ENCODE measurements at regions not wholly inside any gene's neighbourhood (a gene's known extent, or its start where the extent isn't known, plus 50 kb on each side); places are given as distances from the start of the nearest gene placed in this dataset.
"Not testable (repeated sequence)": the region's sequence is repeated elsewhere in the genome, so short reads cannot be mapped to it uniquely, and the experiment has no call there.

- DNase-seq (ENCODE audit: low spot score) = no peak
These were observed 336.6 kb upstream of the PIK3R1 start for GRCh38 chr5:67878933-67879332.

GRCh38 chr5:67876371-67876770 lies 339.2 kb upstream of the PIK3R1 start:
- no peak for DNase-seq (ENCODE audit: low spot score)

- no peak for DNase-seq (ENCODE audit: low spot score)
These were observed 340.0 kb upstream of the PIK3R1 start for GRCh38 chr5:67875601-67876000.

DNA sequence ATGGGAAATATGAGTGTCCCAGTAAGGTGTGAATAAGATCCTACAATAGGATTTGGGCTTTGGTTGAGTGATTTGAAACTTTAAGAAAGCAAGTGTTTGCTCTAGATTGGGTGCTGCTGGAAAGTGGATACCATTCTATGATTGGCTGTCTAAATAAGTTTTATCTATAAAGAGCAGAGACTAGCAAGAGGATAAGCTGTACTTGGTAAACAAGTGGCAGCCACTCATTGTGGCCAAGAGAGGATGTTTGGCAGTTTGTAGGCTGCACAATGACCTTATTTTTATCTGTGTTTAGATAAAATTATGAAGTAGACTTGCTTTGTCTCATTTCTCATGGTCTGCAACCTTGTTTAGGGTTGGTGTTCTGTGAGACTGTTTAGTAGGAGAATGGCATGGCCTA lies 341.6 kb upstream of the PIK3R1 start:
- DNase-seq (ENCODE audit: low spot score) = no peak

- no peak for DNase-seq (ENCODE audit: low spot score)
These were observed 344.9 kb upstream of the PIK3R1 start for GRCh38 chr5:67870662-67871061.

DNA sequence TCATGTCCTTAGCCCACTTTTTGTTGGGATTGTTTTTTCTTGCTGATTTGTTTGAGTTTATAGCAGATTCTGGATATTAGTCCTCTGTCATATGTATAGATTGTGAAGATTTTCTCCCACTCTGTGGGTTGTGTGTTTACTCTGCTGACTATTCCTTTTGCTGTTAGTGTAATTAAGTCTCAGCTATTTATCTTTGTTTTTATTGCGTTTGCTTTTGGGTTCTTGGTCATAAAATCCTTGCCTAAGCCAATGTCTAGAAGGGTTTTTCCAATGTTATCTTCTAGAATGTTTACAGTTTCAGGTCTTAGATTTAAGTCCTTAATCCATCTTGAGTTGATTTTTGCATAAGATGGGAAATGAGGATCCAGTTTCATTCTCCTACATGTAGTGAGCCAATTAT lies 351.2 kb upstream of the PIK3R1 start:
- DNase-seq (ENCODE audit: low spot score) = not testable (repeated sequence)

DNA sequence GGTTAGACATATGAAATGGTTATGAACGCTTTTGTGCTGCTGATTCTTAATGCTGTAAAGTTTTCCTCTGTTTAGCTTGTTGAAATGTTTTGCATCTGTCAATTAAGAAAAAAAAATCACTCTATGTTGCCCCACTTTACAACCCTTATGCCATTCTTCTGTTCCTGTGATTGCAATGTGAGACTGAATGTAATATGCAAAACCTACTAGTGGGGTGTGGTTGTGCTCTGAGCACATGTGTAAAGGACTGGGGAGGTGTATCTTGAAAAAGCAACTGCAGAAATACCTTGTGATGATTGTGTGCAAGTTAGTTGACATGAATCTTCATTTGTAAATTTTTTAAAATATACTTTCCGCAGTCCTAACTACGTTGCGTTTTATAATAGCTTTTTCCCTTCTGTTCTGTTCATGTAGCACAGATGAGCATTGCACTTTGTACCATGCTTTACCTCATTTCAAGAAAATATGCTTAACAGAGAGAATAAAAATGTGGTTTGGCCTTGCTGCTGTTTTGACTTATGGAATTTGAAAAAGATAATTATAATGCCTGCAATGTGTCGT lies 357.0 kb upstream of the PIK3R1 start:
- no peak for DNase-seq (ENCODE audit: low spot score)

GRCh38 chr5:67857502-67857901 lies 358.1 kb upstream of the PIK3R1 start:
- DNase-seq (ENCODE audit: low spot score) = no peak

DNA sequence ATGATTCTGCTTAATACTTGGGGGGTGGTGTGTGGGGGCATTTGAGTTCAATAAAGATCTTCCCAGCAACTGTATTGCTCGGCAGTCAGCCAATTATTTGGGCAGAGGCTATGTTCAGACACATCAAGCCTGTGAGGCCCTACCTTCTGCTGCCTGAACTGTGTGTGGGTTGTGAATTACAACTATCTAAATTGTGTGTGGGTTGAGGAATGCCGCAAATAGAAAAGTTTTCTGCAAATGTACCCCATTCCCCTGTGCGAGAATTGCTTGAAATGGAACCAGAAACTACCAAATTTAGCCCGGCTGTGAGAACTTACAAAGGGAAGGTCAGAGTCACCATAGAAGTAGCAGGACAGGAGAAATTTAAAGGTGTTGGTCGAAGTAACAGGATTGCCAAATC lies 360.0 kb upstream of the PIK3R1 start:
- DNase-seq (ENCODE audit: low spot score) = no peak

- DNase-seq (ENCODE audit: low spot score) = not testable (repeated sequence)
These were observed 364.6 kb upstream of the PIK3R1 start for GRCh38 chr5:67850906-67851305.

- DNase-seq (ENCODE audit: low spot score) = no peak
These were observed 370.6 kb upstream of the PIK3R1 start for GRCh38 chr5:67844924-67845323.

- DNase-seq (ENCODE audit: low spot score) = no peak
These were observed 372.8 kb upstream of the PIK3R1 start for GRCh38 chr5:67842806-67843205.

GRCh38 chr5:67837225-67837624 lies 378.3 kb upstream of the PIK3R1 start:
- DNase-seq (ENCODE audit: low spot score) = not testable (repeated sequence)

GRCh38 chr5:67836496-67836895 lies 379.1 kb upstream of the PIK3R1 start:
- DNase-seq (ENCODE audit: low spot score) = not testable (repeated sequence)

DNA sequence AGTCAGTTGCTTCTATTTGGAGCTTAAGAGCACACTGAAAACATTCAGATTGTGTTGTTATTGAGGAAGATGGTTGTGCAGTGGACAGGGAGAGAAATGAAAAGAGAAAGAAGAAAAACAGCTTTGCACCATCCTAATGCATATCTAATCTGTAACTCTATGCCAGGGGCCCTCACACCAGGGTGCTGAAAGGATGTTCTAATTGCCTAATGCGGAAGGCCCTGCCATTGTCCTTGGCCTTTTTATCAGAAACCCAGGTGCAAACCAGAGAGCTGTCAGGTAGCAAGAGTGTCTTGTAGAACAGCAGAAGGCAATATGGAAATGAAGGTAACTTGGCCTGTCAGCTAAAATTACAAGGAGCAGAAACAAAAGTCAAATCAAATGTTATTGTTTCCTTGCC lies 384.5 kb upstream of the PIK3R1 start:
- no peak for DNase-seq (ENCODE audit: low spot score)

GRCh38 chr5:67827541-67827940 lies 388.0 kb upstream of the PIK3R1 start:
- DNase-seq (ENCODE audit: low spot score) = no peak

DNA sequence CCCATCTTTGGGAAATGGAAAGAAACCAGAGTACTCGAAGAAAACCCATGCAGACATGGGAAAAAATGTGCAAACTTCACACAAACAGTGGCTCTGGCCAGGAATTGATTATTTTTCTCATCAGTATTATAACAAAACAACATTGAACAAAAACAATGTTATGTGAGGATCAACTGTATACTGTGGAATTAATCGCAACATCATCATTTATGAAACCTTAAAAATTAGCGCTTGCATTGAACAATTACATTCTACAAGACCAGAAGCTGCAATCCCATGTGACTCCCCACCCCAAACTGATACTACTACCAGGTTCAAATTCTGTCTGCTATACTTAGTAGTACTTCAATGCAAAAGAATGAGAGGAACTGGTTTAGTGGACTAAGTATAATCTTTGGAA lies 390.7 kb upstream of the PIK3R1 start:
- no peak for DNase-seq (ENCODE audit: low spot score)

- DNase-seq (ENCODE audit: low spot score) = peak; percentile 54
These were observed 397.9 kb upstream of the PIK3R1 start for GRCh38 chr5:67817652-67818051.

- no peak for DNase-seq (ENCODE audit: low spot score)
These were observed 399.1 kb upstream of the PIK3R1 start for GRCh38 chr5:67816456-67816855.

- no peak for DNase-seq (ENCODE audit: low spot score)
These were observed 399.8 kb upstream of the PIK3R1 start for GRCh38 chr5:67815455-67816391.

DNA sequence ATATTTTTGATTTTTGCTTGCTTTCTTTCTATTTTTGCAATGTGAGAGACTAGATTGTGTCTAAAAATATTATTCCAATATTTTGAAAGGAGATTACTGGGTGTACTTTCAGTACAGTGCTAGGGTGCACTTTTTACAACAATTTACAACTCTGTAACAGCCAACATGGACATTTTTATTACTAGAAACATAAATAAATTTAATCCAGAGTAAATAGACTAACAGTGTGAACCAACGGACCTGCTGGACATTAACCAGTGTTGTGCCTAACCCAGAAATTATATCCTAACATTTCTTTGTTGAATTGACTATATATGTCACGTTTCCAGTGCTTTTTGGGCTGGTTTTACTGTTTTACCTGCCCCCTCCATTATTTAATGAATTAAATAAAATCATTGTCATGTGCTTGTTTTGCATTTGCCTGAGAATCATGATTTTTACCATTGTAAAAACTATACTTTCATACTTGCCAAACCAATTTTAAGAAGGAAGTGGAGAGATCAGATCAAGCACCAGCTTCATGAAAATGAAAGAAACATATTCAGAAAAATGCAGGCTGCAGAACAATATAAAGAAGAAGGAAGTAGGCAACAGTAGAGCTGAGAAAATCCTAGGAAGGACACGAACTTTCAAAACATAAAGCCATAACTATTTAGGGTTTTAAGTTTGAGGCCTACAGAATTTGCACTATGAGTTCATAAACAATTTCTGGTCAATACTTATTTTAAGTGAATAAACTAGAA lies 400.8 kb upstream of the PIK3R1 start:
- DNase-seq (ENCODE audit: low spot score) = no peak

- DNase-seq (ENCODE audit: low spot score) = no peak
These were observed 401.5 kb upstream of the PIK3R1 start for GRCh38 chr5:67813877-67814539.

All from ecto neural progenitor cell (in vitro differentiated cells).